Keratinocyte (primary cell): ENCODE measurements at regions not wholly inside any gene's neighbourhood (a gene's known extent, or its start where the extent isn't known, plus 50 kb on each side); places are given as distances from the start of the nearest gene placed in this dataset.

ENCODE experiments used
- DNase-seq: peaks from one replicate; pipeline ENCODE4 v3.0.0-alpha.2; 2011; ENCODE audit warnings: low read depth, missing footprints, low spot score
- FAIRE-seq: peaks from 2 replicates; lab custom pipeline; 2011; peaks lifted over from hg19 to GRCh38; lab: Jason Lieb, UNC
- H2AFZ ChIP-seq: 2 replicates; pipeline ENCODE4 v1.6.0; 2012; ENCODE audit warnings: low read length, control low read depth, inconsistent platforms; ENCODE audit not compliant: control insufficient read depth
- H3K27ac ChIP-seq: 2 replicates; pipeline ENCODE4 v1.5.1; 2011; ENCODE audit warnings: low read length; ENCODE audit not compliant: control insufficient read depth, insufficient read depth
- H3K27me3 ChIP-seq: 3 replicates; pipeline ENCODE4 v1.6.0; 2011; ENCODE audit warnings: low read length; ENCODE audit not compliant: control insufficient read depth, insufficient read depth; ENCODE audit errors: extremely low read depth
- H3K36me3 ChIP-seq, 2 experiments: 2 replicates in 1 of 2; 3 replicates in 1 of 2; pipeline ENCODE4 v1.5.1; 2011; ENCODE audit warnings: low read length in 2 of 2, mild to moderate bottlenecking in 1 of 2; ENCODE audit not compliant: control insufficient read depth in 2 of 2, insufficient read depth in 2 of 2; ENCODE audit errors: extremely low read depth in 1 of 2
- H3K4me1 ChIP-seq: 3 replicates; pipeline ENCODE4 v1.5.1; 2011; ENCODE audit warnings: low read length; ENCODE audit not compliant: control insufficient read depth, insufficient read depth; ENCODE audit errors: extremely low read depth
- H3K4me2 ChIP-seq: 3 replicates; pipeline ENCODE4 v1.6.0; 2011; ENCODE audit warnings: low read depth, low read length; ENCODE audit not compliant: control insufficient read depth, insufficient read depth; ENCODE audit errors: extremely low read depth
- H3K4me3 ChIP-seq, 3 experiments: fragments of 200-600 bp in 1 of 3; sonication (generic) in 1 of 3; 2 replicates in 2 of 3; 3 replicates in 1 of 3; pipeline ENCODE4 v1.5.1; 2011 to 2016; ENCODE audit warnings: low read length in 3 of 3, mild to moderate bottlenecking in 3 of 3, control low read depth in 2 of 3, inconsistent platforms in 1 of 3, low read depth in 1 of 3, mixed read lengths in 1 of 3, mixed run types in 1 of 3, moderate library complexity in 1 of 3; ENCODE audit not compliant: control insufficient read depth in 2 of 3, insufficient read depth in 2 of 3; ENCODE audit errors: extremely low read depth in 1 of 3
- H3K79me2 ChIP-seq: 2 replicates; pipeline ENCODE4 v1.6.0; 2012; ENCODE audit warnings: low read length; ENCODE audit not compliant: control insufficient read depth, insufficient read depth
- H3K9ac ChIP-seq: 3 replicates; pipeline ENCODE4 v1.6.0; 2011; ENCODE audit warnings: low read length; ENCODE audit not compliant: control insufficient read depth, insufficient read depth; ENCODE audit errors: extremely low read depth
- H3K9me1 ChIP-seq: 3 replicates; pipeline ENCODE4 v1.6.0; 2011; ENCODE audit warnings: low read length; ENCODE audit not compliant: control insufficient read depth, insufficient read depth; ENCODE audit errors: extremely low read depth
- H3K9me3 ChIP-seq: 2 replicates; pipeline ENCODE4 v1.5.1; 2012; ENCODE audit warnings: low read depth, low read length; ENCODE audit not compliant: control insufficient read depth
- H4K20me1 ChIP-seq: 3 replicates; pipeline ENCODE4 v1.6.0; 2011; ENCODE audit warnings: low read length; ENCODE audit not compliant: control insufficient read depth, insufficient read depth; ENCODE audit errors: extremely low read depth
- EZH2 ChIP-seq: IDR thresholded peaks from one replicate; pipeline ENCODE4 v1.6.1; 2012; ENCODE audit warnings: inconsistent platforms, mild to moderate bottlenecking, low read length, moderate library complexity
- dilution Hi-C: fragments of 300-500 bp; cut with MboI; formaldehyde crosslinking; loops from one replicate; pipeline ENCODE4 v1.7.0; 2020; ENCODE audit warnings: low sequenced_read_pairs; ENCODE audit not compliant: extremely low pct_ligation_motif_present
- TF ChIP-seq, protein P1 (sequence below), 3 experiments: IDR thresholded peaks in 1 of 3; conservative IDR thresholded peaks in 1 of 3; optimal IDR thresholded peaks in 1 of 3; 2 replicates in 2 of 3; 3 replicates in 1 of 3; pipeline versions ENCODE3 to v1.5.1; 2011; ENCODE audit warnings: low read length in 3 of 3, mild to moderate bottlenecking in 3 of 3, moderate library complexity in 2 of 3, control low read depth in 1 of 3, inconsistent platforms in 1 of 3; ENCODE audit not compliant: insufficient read depth in 2 of 3; ENCODE audit errors: extremely low read depth in 1 of 3

GRCh38 chr6:14190191-14190928 is 72.8 kb downstream of the CD83 start:
- Histone ChIP-seq H3K4me2 (no peak overlapping the region), H3K4me3 (no peak overlapping the region), H3K27ac (no peak overlapping the region), H4K20me1 (no peaks in the 10 kb centered on the region), H3K27me3 (no peaks in the 10 kb centered on the region), H3K9me3 (no peaks in the 10 kb centered on the region), H3K79me2 (no peaks in the 10 kb centered on the region), H3K9ac (no peak overlapping the region), H3K4me1 (no peaks in the 10 kb centered on the region), H2AFZ (no peak overlapping the region), H3K9me1 (no peaks in the 10 kb centered on the region), H3K36me3 (no peaks in the 10 kb centered on the region)
- dilution Hi-C loops, result no loop called here
- DNase-seq, result no peak
- no peak for FAIRE-seq
- TF ChIP-seq EZH2, result no peak
- TF ChIP-seq, protein P1, sequence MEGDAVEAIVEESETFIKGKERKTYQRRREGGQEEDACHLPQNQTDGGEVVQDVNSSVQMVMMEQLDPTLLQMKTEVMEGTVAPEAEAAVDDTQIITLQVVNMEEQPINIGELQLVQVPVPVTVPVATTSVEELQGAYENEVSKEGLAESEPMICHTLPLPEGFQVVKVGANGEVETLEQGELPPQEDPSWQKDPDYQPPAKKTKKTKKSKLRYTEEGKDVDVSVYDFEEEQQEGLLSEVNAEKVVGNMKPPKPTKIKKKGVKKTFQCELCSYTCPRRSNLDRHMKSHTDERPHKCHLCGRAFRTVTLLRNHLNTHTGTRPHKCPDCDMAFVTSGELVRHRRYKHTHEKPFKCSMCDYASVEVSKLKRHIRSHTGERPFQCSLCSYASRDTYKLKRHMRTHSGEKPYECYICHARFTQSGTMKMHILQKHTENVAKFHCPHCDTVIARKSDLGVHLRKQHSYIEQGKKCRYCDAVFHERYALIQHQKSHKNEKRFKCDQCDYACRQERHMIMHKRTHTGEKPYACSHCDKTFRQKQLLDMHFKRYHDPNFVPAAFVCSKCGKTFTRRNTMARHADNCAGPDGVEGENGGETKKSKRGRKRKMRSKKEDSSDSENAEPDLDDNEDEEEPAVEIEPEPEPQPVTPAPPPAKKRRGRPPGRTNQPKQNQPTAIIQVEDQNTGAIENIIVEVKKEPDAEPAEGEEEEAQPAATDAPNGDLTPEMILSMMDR (optimal IDR thresholded peaks at IDR 0.05 in 1 of 3, IDR thresholded peaks at IDR 0.05 in 1 of 3, conservative IDR thresholded peaks at IDR 0.05 in 1 of 3; ENCODE audit: extremely low read depth in 1 of 3, insufficient read depth in 2 of 3, low read length in 3 of 3), result no peak

DNA sequence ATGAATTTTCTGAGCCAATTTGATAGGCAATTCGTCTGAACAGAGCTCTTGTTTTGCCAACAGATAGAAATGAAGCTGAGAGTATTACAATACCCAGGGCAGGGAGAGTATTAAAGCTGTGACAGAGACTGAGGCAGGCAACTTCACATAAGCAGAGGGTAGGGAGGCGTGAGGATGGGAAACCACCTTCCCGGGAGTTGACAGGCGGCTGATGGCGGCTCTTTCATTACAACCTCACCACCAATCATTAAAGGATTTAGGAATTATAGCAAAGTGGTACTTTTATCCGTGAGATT is 73.3 kb downstream of the CD83 start:
- TF ChIP-seq, protein P1 (optimal IDR thresholded peaks at IDR 0.05 in 1 of 3, IDR thresholded peaks at IDR 0.05 in 1 of 3, conservative IDR thresholded peaks at IDR 0.05 in 1 of 3; ENCODE audit: extremely low read depth in 1 of 3, insufficient read depth in 2 of 3, low read length in 3 of 3), result no peak
- TF ChIP-seq EZH2, result no peak
- no peak overlapping the region for H3K4me3 ChIP-seq
- H4K20me1 ChIP-seq, result no peaks in the 10 kb centered on the region
- no peak overlapping the region for H2AFZ ChIP-seq
- H3K79me2 ChIP-seq, result no peaks in the 10 kb centered on the region
- no peak overlapping the region for H3K27ac ChIP-seq
- DNase-seq, result no peak
- H3K36me3 ChIP-seq, result no peaks in the 10 kb centered on the region
- dilution Hi-C loops, result no loop called here
- H3K4me2 ChIP-seq, result no peak overlapping the region
- H3K9me3 ChIP-seq, result no peaks in the 10 kb centered on the region
- no peaks in the 10 kb centered on the region for H3K27me3 ChIP-seq
- no peaks in the 10 kb centered on the region for H3K4me1 ChIP-seq
- no peak overlapping the region for H3K9ac ChIP-seq
- no peaks in the 10 kb centered on the region for H3K9me1 ChIP-seq
- FAIRE-seq, result no peak
